Fibroblast of lung (primary cell): ENCODE measurements at regions not wholly inside any gene's neighbourhood (a gene's known extent, or its start where the extent isn't known, plus 50 kb on each side); places are given as distances from the start of the nearest gene placed in this dataset.

Source experiments
- DNase-seq, 2 donors: peaks; one replicate each; pipeline versions ENCODE4 v3.0.0 to v3.0.0-alpha.2; 2010; ENCODE audit warnings: low read depth in 2 of 2
- H2AFZ ChIP-seq: 2 replicates; pipeline ENCODE4 v1.5.1; 2012; ENCODE audit warnings: low read length, control low read depth, inconsistent platforms
- H3K27ac ChIP-seq: 2 replicates; pipeline ENCODE4 v1.5.1; 2011; ENCODE audit warnings: low read length, control low read depth; ENCODE audit not compliant: insufficient read depth
- H3K27me3 ChIP-seq: 2 replicates; pipeline ENCODE4 v1.5.1; 2011; ENCODE audit warnings: mild to moderate bottlenecking, low read length; ENCODE audit not compliant: control insufficient read depth, insufficient read depth
- H3K36me3 ChIP-seq: 2 replicates; pipeline ENCODE4 v1.5.1; 2011; ENCODE audit warnings: low read length; ENCODE audit not compliant: control insufficient read depth, insufficient read depth
- H3K4me1 ChIP-seq: 2 replicates; pipeline ENCODE4 v1.5.1; 2011; ENCODE audit warnings: low read length; ENCODE audit not compliant: control insufficient read depth, insufficient read depth; ENCODE audit errors: extremely low read depth
- H3K4me2 ChIP-seq: 2 replicates; pipeline ENCODE4 v1.5.1; 2011; ENCODE audit warnings: low read length, control low read depth; ENCODE audit not compliant: insufficient read depth; ENCODE audit errors: extremely low read depth
- H3K4me3 ChIP-seq, 4 experiments: fragments of 200-600 bp in 1 of 4; sonication (generic) in 1 of 4; replicated peaks in 1 of 4; 2 replicates each; pipeline ENCODE4 v1.5.1; 2011 to 2016; ENCODE audit warnings: low read length in 4 of 4, low read depth in 3 of 4, mild to moderate bottlenecking in 3 of 4, control low read depth in 2 of 4, inconsistent platforms in 1 of 4, mixed read lengths in 1 of 4; ENCODE audit not compliant: insufficient read depth in 1 of 4; ENCODE audit errors: control extremely low read depth in 1 of 4
- H3K79me2 ChIP-seq: 2 replicates; pipeline ENCODE4 v1.5.1; 2012; ENCODE audit warnings: mild to moderate bottlenecking, low read length, inconsistent platforms; ENCODE audit not compliant: control insufficient read depth, insufficient read depth
- H3K9ac ChIP-seq: 2 replicates; pipeline ENCODE4 v1.5.1; 2011; ENCODE audit warnings: mild to moderate bottlenecking, low read length, control low read depth; ENCODE audit not compliant: insufficient read depth
- H3K9me3 ChIP-seq: 2 replicates; pipeline ENCODE4 v1.5.1; 2012; ENCODE audit warnings: low read depth, low read length; ENCODE audit not compliant: control insufficient read depth, insufficient read depth
- H4K20me1 ChIP-seq: 2 replicates; pipeline ENCODE4 v1.5.1; 2011; ENCODE audit warnings: low read length; ENCODE audit not compliant: control insufficient read depth, insufficient read depth; ENCODE audit errors: extremely low read depth
- CTCF ChIP-seq, 2 donors: IDR thresholded peaks in 1 of 2; conservative IDR thresholded peaks in 1 of 2; 1 replicate in 1 of 2; 2 replicates in 1 of 2; pipeline ENCODE4 v1.5.1; 2011 to 2012; ENCODE audit warnings: low read length in 2 of 2, control low read depth in 1 of 2, inconsistent platforms in 1 of 2, low read depth in 1 of 2, mild to moderate bottlenecking in 1 of 2
- EZH2 ChIP-seq: IDR thresholded peaks from 2 replicates; pipeline ENCODE4 v1.5.1; 2012; ENCODE audit warnings: low read length, control low read depth, mild to moderate bottlenecking; ENCODE audit errors: missing control alignments

GRCh38 chr13:47426126-47426849, 529.4 kb upstream of the HTR2A start:
- H3K4me1 ChIP-seq = no peaks in the 10 kb centered on the region
- H3K36me3 ChIP-seq = no peaks in the 10 kb centered on the region
- no peaks in the 10 kb centered on the region for H3K27me3 ChIP-seq
- TF ChIP-seq EZH2 = no peak
- no peak for TF ChIP-seq CTCF (conservative IDR thresholded peaks at IDR 0.05 in 1 of 2, IDR thresholded peaks at IDR 0.05 in 1 of 2; ENCODE audit: low read depth in 1 of 2, low read length in 2 of 2)
- H3K4me2 ChIP-seq = no peak overlapping the region
- no peak overlapping the region for H3K4me3 ChIP-seq
- H3K27ac ChIP-seq = no peak overlapping the region
- no peak overlapping the region for H2AFZ ChIP-seq
- H4K20me1 ChIP-seq = no peaks in the 10 kb centered on the region
- no peaks in the 10 kb centered on the region for H3K9me3 ChIP-seq
- H3K79me2 ChIP-seq = no peaks in the 10 kb centered on the region
- no peak overlapping the region for H3K9ac ChIP-seq
- peak; percentile 74 to 97 for DNase-seq

GRCh38 chr13:47421525-47421924, 524.7 kb upstream of the HTR2A start:
- no peak for TF ChIP-seq EZH2
- no peak for TF ChIP-seq CTCF (conservative IDR thresholded peaks at IDR 0.05 in 1 of 2, IDR thresholded peaks at IDR 0.05 in 1 of 2; ENCODE audit: low read depth in 1 of 2, low read length in 2 of 2)
- Histone ChIP-seq H3K79me2 (no peaks in the 10 kb centered on the region), H3K4me3 (no peak overlapping the region), H3K27me3 (no peaks in the 10 kb centered on the region), H3K36me3 (no peaks in the 10 kb centered on the region), H3K9me3 (no peaks in the 10 kb centered on the region), H3K4me2 (no peak overlapping the region), H3K4me1 (peaks cover 2% of the 10 kb centered on the region), H4K20me1 (no peaks in the 10 kb centered on the region), H2AFZ (no peak overlapping the region), H3K9ac (no peak overlapping the region), H3K27ac (no peak overlapping the region)
- DNase-seq = peak in 1 of 2 donors; percentile 6

- TF ChIP-seq CTCF (conservative IDR thresholded peaks at IDR 0.05 in 1 of 2, IDR thresholded peaks at IDR 0.05 in 1 of 2; ENCODE audit: low read depth in 1 of 2, low read length in 2 of 2) (no peak), EZH2 (no peak)
- H3K27ac ChIP-seq = no peak overlapping the region
- H2AFZ ChIP-seq = no peak overlapping the region
Observed at GRCh38 chr13:47420568-47420967, 523.7 kb upstream of the HTR2A start.

More at GRCh38 chr13:47420568-47420967, 523.7 kb upstream of the HTR2A start:
- Histone ChIP-seq H3K79me2 (no peaks in the 10 kb centered on the region), H4K20me1 (no peaks in the 10 kb centered on the region), H3K4me1 (peaks cover 2% of the 10 kb centered on the region), H3K9me3 (no peaks in the 10 kb centered on the region), H3K4me3 (no peak overlapping the region), H3K9ac (no peak overlapping the region), H3K27me3 (no peaks in the 10 kb centered on the region), H3K36me3 (no peaks in the 10 kb centered on the region), H3K4me2 (no peak overlapping the region)
- peak; percentile 30 to 33 for DNase-seq
